Osteocyte (in vitro differentiated cells): ENCODE measurements at regions not wholly inside any gene's neighbourhood (a gene's known extent, or its start where the extent isn't known, plus 50 kb on each side); places are given as distances from the start of the nearest gene placed in this dataset.

Experiments
- DNase-seq: peaks from one replicate; pipeline ENCODE4 v3.0.0; 2021; ENCODE audit warnings: mixed read lengths; ENCODE audit not compliant: unreplicated experiment; ENCODE audit errors: extremely low spot score
- H3K27ac Mint-ChIP-seq: one replicate; pipeline ENCODE4 v1.8.0; 2021; ENCODE audit warnings: mild to moderate bottlenecking, mixed read lengths; ENCODE audit not compliant: unreplicated experiment
- H3K27me3 Mint-ChIP-seq: one replicate; pipeline ENCODE4 v1.8.0; 2021; ENCODE audit warnings: mixed read lengths; ENCODE audit not compliant: unreplicated experiment
- H3K36me3 Mint-ChIP-seq: one replicate; pipeline ENCODE4 v1.8.0; 2021; ENCODE audit warnings: mixed read lengths; ENCODE audit not compliant: unreplicated experiment
- H3K4me1 Mint-ChIP-seq: one replicate; pipeline ENCODE4 v1.8.0; 2021; ENCODE audit warnings: mixed read lengths; ENCODE audit not compliant: unreplicated experiment
- H3K4me3 Mint-ChIP-seq: one replicate; pipeline ENCODE4 v1.8.0; 2021; ENCODE audit warnings: mild to moderate bottlenecking, moderate library complexity, mixed read lengths; ENCODE audit not compliant: unreplicated experiment
- H3K9me3 Mint-ChIP-seq: one replicate; pipeline ENCODE4 v1.8.0; 2021; ENCODE audit warnings: mixed read lengths; ENCODE audit not compliant: unreplicated experiment
- TF ChIP-seq, protein P1 (sequence below): fragments of 200-600 bp; sonication (generic); IDR thresholded peaks from 2 replicates; pipeline ENCODE4 v1.5.0; 2021; ENCODE audit warnings: antibody characterized with exemption, mild to moderate bottlenecking, moderate library complexity

DNA sequence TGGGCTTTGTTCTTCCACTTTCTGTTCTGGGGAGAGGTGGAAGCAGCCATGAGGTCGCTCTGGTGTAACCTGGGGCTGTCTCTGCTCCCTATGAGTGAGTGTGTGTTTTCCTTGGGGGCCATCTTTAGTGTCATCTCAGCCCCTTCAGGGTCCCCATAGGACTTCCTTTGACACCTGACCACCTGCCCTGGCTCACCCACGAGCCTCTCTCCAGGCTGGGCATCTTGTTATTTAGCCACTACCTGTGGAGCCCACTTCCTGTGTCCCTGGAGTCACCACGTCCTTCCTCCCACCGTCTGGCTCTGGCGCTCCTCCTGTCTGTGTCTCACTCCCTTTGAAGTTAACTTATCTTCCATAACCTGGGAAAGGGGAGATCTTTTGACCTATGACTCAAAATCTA lies 176.0 kb downstream of the UXS1 start:
- DNase-seq, result peak; percentile 63
- Mint-ChIP-seq H3K27me3 (peaks cover 26% of the 10 kb centered on the region), H3K9me3 (no peaks in the 10 kb centered on the region), H3K27ac (no peak overlapping the region), H3K4me3 (no peak overlapping the region), H3K36me3 (no peaks in the 10 kb centered on the region), H3K4me1 (peaks cover 13% of the 10 kb centered on the region)
- TF ChIP-seq, protein P1, sequence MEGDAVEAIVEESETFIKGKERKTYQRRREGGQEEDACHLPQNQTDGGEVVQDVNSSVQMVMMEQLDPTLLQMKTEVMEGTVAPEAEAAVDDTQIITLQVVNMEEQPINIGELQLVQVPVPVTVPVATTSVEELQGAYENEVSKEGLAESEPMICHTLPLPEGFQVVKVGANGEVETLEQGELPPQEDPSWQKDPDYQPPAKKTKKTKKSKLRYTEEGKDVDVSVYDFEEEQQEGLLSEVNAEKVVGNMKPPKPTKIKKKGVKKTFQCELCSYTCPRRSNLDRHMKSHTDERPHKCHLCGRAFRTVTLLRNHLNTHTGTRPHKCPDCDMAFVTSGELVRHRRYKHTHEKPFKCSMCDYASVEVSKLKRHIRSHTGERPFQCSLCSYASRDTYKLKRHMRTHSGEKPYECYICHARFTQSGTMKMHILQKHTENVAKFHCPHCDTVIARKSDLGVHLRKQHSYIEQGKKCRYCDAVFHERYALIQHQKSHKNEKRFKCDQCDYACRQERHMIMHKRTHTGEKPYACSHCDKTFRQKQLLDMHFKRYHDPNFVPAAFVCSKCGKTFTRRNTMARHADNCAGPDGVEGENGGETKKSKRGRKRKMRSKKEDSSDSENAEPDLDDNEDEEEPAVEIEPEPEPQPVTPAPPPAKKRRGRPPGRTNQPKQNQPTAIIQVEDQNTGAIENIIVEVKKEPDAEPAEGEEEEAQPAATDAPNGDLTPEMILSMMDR, result no peak

DNA sequence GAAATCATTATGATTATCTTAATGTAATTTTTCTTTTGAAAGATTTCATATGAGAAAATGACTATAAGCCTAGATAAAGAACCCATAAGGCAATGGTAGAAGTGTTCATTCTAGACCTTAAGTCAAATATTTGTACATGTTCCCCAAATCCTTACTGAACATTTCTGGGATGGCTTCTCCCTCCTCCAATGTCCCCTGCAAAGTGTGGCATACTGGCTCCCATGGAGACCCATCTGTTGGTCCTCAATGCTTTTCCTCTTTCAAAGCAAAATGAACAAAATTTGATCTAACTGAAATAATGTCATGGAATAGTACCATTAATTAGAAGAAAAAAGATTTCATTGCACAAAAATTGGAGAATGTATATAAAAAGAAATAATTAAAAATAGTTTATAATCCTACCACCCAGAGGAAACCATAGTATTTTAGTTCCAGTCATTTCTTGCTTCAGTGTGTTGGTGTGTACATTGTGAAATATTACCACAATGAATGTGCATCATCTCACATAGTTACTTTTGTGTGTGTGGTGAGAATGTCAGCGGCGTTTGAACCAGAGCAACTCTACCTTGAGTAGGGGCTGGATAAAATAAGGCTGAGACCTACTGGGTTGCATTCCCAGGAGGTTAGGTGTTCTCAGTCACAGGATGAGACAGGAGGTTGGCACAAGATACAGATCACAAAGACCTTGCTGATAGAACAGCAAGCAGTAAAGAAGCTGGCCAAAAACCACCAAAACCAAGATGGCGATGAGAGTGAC lies 181.3 kb downstream of the UXS1 start:
- DNase-seq, result no peak
- TF ChIP-seq, protein P1, result no peak
- Mint-ChIP-seq H3K4me3 (no peak overlapping the region), H3K36me3 (no peaks in the 10 kb centered on the region), H3K27me3 (peaks cover 17% of the 10 kb centered on the region), H3K4me1 (no peaks in the 10 kb centered on the region), H3K9me3 (no peaks in the 10 kb centered on the region), H3K27ac (no peak overlapping the region)

DNA sequence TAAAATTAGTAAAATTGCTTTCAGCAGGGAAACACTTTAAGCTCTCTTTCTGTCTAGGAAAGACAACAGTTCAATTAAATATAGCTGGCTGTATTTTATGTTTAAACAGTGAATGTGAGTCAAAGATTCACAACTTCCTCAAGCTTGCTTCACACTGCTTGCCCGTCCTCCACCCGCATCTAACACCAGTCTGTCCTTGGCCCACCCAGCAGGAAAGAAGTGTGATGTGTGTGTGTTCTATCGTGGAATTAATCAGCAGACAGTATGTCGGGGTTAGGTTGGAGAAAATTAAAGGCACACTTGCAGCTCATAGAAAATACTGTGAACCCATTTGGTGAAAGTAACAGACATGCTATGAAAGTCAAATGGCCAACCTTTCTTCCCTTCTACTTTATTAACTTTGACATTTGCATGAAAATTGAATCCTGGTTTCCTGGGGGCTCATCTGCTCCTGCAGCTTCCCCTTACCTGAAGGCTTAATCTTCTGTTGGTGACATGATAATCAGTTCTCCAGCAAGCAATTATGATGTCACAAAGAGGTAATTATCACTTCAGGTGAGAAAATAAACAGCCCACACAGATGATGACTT lies 182.0 kb downstream of the UXS1 start:
- Mint-ChIP-seq H3K4me3 (no peak overlapping the region), H3K36me3 (no peaks in the 10 kb centered on the region), H3K27me3 (peaks cover 17% of the 10 kb centered on the region), H3K27ac (no peak overlapping the region), H3K4me1 (no peaks in the 10 kb centered on the region), H3K9me3 (peaks cover 1% of the 10 kb centered on the region)
- TF ChIP-seq, protein P1, result no peak
- DNase-seq, result no peak

DNA sequence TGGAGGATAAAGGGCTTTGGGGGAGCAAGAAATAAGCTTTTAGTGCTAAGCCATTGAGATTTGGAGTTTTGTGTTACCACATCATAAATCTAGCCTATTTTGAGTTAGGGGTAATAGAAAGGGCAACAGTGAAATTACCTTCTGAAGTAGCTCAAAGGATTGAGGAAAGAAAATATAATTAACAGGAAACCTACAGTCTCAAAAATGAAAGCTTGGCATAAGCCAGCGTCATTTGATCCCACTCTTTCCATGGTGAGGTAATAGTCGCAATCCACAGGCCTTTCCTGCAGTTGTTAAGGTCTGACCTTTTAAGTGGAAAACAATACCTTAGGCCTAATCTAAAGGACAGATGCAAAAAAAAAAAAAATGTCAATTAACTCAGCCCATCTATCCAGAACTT lies 182.7 kb downstream of the UXS1 start:
- no peaks in the 10 kb centered on the region for H3K4me1 Mint-ChIP-seq
- peaks cover 12% of the 10 kb centered on the region for H3K27me3 Mint-ChIP-seq
- no peaks in the 10 kb centered on the region for H3K36me3 Mint-ChIP-seq
- peaks cover 8% of the 10 kb centered on the region for H3K9me3 Mint-ChIP-seq
- no peak overlapping the region for H3K4me3 Mint-ChIP-seq
- DNase-seq, result no peak
- TF ChIP-seq, protein P1, result no peak
- H3K27ac Mint-ChIP-seq, result no peak overlapping the region

DNA sequence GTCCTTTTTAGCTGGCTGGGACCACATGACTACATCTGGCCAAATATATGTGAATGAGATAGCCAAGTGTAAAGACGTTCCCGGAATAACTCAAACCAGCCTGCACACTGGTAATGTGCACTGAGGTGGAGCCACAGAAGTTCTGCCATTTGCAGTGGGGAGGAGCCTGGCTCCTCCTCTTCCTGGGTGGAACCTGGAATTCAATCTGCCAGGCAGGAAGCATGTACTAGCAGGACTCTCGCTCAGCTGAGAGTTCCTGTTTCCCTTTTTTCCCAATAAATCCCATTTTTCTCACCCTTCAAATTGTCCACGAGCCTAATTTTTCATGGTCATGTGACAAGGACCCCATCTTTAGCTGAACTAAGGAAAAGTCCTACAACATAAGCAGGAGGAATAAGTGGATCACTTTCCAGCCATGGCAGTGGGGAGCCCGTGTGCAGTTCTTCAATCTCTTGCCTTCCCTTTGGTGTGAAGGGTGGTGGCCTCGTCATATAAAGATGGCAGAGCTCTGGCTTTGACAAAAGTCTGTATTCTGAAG lies 183.2 kb downstream of the UXS1 start:
- H3K27me3 Mint-ChIP-seq, result peaks cover 10% of the 10 kb centered on the region
- TF ChIP-seq, protein P1, result no peak
- no peaks in the 10 kb centered on the region for H3K4me1 Mint-ChIP-seq
- DNase-seq, result no peak
- H3K9me3 Mint-ChIP-seq, result peaks cover 11% of the 10 kb centered on the region
- H3K36me3 Mint-ChIP-seq, result no peaks in the 10 kb centered on the region
- H3K27ac Mint-ChIP-seq, result no peak overlapping the region
- H3K4me3 Mint-ChIP-seq, result no peak overlapping the region
